GM12875 (cell line): ENCODE measurements at regions not wholly inside any gene's neighbourhood (a gene's known extent, or its start where the extent isn't known, plus 50 kb on each side); places are given as distances from the start of the nearest gene placed in this dataset.

Experiments used
- H3K4me3 ChIP-seq: one replicate; pipeline ENCODE4 v1.5.1; 2011; ENCODE audit warnings: low read depth, low read length, control low read depth
- TF ChIP-seq, protein P1 (sequence below): IDR thresholded peaks from 2 replicates; pipeline ENCODE4 v1.5.1; 2011; ENCODE audit warnings: low read depth, mild to moderate bottlenecking, control low read depth, inconsistent platforms, low read length, moderate library complexity, borderline replicate concordance; ENCODE audit not compliant: insufficient read depth

DNA sequence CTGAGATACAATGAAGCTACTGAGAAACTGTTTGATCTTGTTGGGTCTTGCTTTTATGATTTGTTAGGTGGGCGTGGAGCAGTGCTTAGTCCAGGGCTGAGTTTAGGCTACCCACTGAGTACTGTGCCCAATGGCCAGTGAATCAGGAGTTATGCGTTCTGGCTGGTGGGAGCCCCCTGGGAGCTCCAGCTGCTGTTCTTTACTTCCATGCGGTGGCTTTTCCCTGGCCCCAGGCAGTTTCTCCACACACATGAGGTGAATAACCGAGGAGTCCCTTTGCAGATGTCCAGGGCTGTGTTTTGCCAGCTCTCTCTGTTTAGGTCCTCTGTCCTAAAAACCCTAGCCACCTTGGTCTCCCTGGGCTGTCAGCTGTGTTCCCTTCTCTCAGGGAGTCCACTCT lies 106.5 kb downstream of the KLF13 start:
- TF ChIP-seq, protein P1, sequence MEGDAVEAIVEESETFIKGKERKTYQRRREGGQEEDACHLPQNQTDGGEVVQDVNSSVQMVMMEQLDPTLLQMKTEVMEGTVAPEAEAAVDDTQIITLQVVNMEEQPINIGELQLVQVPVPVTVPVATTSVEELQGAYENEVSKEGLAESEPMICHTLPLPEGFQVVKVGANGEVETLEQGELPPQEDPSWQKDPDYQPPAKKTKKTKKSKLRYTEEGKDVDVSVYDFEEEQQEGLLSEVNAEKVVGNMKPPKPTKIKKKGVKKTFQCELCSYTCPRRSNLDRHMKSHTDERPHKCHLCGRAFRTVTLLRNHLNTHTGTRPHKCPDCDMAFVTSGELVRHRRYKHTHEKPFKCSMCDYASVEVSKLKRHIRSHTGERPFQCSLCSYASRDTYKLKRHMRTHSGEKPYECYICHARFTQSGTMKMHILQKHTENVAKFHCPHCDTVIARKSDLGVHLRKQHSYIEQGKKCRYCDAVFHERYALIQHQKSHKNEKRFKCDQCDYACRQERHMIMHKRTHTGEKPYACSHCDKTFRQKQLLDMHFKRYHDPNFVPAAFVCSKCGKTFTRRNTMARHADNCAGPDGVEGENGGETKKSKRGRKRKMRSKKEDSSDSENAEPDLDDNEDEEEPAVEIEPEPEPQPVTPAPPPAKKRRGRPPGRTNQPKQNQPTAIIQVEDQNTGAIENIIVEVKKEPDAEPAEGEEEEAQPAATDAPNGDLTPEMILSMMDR = no peak
- no peak overlapping the region for H3K4me3 ChIP-seq

GRCh38 chr15:31433574-31433973 lies 106.9 kb downstream of the KLF13 start:
- no peak overlapping the region for H3K4me3 ChIP-seq
- TF ChIP-seq, protein P1 = no peak

GRCh38 chr15:31434275-31434587 lies 107.6 kb downstream of the KLF13 start:
- TF ChIP-seq, protein P1 = no peak
- H3K4me3 ChIP-seq = no peak overlapping the region

- H3K4me3 ChIP-seq = peak overlapping the region; percentile 12
- TF ChIP-seq, protein P1 = no peak
Observed at GRCh38 chr15:31434588-31435260, 108.1 kb downstream of the KLF13 start.

GRCh38 chr15:31435261-31435911 lies 108.8 kb downstream of the KLF13 start:
- peak overlapping the region; percentile 12 for H3K4me3 ChIP-seq
- TF ChIP-seq, protein P1 = peak; percentile 76

DNA sequence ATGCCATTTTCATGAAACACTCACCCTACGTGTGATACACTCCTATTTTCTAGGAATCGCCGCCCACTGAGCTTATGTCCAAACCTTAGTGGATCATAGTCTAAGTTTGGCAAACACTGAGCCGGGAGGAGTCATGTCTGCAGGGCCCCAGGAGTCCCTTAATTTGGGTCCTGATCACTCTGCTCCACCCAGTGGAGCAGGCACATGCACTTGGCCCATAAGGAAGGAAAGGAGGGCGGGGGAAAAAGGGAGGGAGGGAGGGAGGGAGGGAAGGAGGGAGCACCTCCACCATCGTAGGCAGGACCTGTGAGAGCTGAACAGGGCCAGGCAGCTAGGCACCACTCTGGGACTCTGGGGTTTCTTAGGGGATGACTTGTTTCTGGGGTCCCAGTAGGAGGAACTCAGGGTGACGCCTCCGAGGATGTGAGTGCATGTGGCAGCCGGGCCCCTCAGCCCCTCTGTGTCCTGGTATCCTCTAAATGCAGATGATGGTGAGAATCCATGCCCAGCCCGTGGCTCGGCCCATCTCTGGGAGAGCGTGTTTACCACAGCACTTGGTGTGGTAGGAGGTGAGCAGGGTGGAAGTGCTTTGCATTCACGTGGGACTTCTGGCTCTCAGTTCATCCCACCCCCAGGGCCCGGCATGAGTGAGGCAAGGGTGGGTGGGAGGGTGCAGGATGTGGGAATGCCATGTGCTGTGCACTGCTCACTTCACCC lies 109.4 kb downstream of the KLF13 start:
- TF ChIP-seq, protein P1 = no peak
- H3K4me3 ChIP-seq = peak overlapping the region; percentile 23
